Ovary (tissue), 3 donors: ENCODE measurements at regions not wholly inside any gene's neighbourhood (a gene's known extent, or its start where the extent isn't known, plus 50 kb on each side); places are given as distances from the start of the nearest gene placed in this dataset.

Source experiments
- EP300 ChIP-seq: sonication (generic); formaldehyde crosslinking; IDR thresholded peaks from one replicate; pipeline ENCODE4 v1.6.1; 2017; ENCODE audit warnings: antibody characterized with exemption
- TF ChIP-seq, protein P1 (sequence below), 3 donors: fragments of 450-650 bp in 2 of 3; fragments of 200-600 bp in 1 of 3; IDR thresholded peaks; one replicate each; pipeline versions ENCODE4 v1.5.1 to v1.8.0; 2016 to 2022; ENCODE audit warnings: antibody characterized with exemption in 3 of 3, mild to moderate bottlenecking in 1 of 3
- donor health status: DM: no; HTN: no; CAD: no.

DNA sequence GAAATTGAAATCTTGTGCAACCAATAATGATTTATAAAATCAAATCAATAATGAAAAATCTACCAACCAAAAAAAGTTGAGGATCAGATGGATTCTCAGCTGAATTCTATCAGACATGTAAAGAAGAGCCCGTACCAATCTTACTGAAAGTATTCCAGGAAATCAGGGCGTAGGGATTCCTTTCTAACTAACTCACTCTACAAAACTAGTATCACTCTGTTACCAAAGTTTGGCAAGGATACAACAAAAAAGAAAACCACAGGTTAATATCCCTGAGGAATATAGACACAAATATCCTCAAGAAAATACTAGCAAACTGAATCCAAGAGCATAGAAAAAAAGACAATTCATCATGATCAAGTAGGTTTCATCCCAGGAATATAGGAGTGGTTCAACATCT, 52.8 kb upstream of the ADGRL4 start:
- TF ChIP-seq, protein P1, sequence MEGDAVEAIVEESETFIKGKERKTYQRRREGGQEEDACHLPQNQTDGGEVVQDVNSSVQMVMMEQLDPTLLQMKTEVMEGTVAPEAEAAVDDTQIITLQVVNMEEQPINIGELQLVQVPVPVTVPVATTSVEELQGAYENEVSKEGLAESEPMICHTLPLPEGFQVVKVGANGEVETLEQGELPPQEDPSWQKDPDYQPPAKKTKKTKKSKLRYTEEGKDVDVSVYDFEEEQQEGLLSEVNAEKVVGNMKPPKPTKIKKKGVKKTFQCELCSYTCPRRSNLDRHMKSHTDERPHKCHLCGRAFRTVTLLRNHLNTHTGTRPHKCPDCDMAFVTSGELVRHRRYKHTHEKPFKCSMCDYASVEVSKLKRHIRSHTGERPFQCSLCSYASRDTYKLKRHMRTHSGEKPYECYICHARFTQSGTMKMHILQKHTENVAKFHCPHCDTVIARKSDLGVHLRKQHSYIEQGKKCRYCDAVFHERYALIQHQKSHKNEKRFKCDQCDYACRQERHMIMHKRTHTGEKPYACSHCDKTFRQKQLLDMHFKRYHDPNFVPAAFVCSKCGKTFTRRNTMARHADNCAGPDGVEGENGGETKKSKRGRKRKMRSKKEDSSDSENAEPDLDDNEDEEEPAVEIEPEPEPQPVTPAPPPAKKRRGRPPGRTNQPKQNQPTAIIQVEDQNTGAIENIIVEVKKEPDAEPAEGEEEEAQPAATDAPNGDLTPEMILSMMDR (IDR thresholded peaks at IDR 0.05): no peak
- no peak for TF ChIP-seq EP300
